ENCODE measurements at regions not wholly inside any gene's neighbourhood (a gene's known extent, or its start where the extent isn't known, plus 50 kb on each side); places are given as distances from the start of the nearest gene placed in this dataset.

DNA sequence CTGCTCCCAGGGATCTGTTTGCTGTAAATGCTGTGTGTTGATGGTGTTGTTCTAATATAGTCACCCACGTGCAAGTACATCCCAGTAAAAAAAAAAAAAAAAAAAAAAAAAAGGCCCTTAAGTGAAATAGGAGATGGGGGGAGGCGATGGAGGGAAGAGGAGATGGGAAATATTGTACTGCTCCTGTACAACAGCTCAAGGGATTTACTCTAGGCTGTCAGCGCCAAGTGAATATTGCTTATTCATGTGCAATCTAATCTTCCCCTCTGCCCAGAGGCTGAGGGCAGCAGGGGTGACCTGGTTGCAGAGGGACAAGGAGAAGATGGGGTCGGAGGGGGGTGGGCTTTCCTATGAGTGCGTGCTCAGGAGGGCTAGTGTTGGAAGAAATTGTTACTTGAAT, 206.2 kb upstream of the CADM1 start:
- TF ChIP-seq, protein P1, sequence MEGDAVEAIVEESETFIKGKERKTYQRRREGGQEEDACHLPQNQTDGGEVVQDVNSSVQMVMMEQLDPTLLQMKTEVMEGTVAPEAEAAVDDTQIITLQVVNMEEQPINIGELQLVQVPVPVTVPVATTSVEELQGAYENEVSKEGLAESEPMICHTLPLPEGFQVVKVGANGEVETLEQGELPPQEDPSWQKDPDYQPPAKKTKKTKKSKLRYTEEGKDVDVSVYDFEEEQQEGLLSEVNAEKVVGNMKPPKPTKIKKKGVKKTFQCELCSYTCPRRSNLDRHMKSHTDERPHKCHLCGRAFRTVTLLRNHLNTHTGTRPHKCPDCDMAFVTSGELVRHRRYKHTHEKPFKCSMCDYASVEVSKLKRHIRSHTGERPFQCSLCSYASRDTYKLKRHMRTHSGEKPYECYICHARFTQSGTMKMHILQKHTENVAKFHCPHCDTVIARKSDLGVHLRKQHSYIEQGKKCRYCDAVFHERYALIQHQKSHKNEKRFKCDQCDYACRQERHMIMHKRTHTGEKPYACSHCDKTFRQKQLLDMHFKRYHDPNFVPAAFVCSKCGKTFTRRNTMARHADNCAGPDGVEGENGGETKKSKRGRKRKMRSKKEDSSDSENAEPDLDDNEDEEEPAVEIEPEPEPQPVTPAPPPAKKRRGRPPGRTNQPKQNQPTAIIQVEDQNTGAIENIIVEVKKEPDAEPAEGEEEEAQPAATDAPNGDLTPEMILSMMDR (IDR thresholded peaks at IDR 0.05) = no peak
- TF ChIP-seq POLR2A (IDR thresholded peaks at IDR 0.05) (no peak), EP300 (IDR thresholded peaks at IDR 0.05) (no peak)
